ENCODE measurements at regions not wholly inside any gene's neighbourhood (a gene's known extent, or its start where the extent isn't known, plus 50 kb on each side); places are given as distances from the start of the nearest gene placed in this dataset.

- TF ChIP-seq CHD7 (IDR thresholded peaks at IDR 0.05; ENCODE audit: insufficient replicate concordance, low read length) (no peak), RXRA (IDR thresholded peaks at IDR 0.05; ENCODE audit: insufficient read depth, low read depth, low read length) (no peak), YY1 (IDR thresholded peaks at IDR 0.05; ENCODE audit: low read depth, low read length) (no peak), RBBP5 (IDR thresholded peaks at IDR 0.05; ENCODE audit: borderline replicate concordance, low read depth, low read length) (no peak), EGR1 (IDR thresholded peaks at IDR 0.05; ENCODE audit: borderline replicate concordance, low read depth, low read length) (no peak), CEBPB (IDR thresholded peaks at IDR 0.05; ENCODE audit: low read depth, low read length) (no peak), TBP (IDR thresholded peaks at IDR 0.05; ENCODE audit: low read depth, low read length) (no peak), SIN3A (conservative IDR thresholded peaks at IDR 0.05 in 1 of 2, IDR thresholded peaks at IDR 0.05 in 1 of 2; ENCODE audit: low read depth in 1 of 2, low read length in 2 of 2) (no peak)
Observed at GRCh38 chr9:749716-750115, 91.8 kb upstream of the DMRT1 start (continued).

Measured in H1 (cell line).